ENCODE measurements at regions not wholly inside any gene's neighbourhood (a gene's known extent, or its start where the extent isn't known, plus 50 kb on each side); places are given as distances from the start of the nearest gene placed in this dataset.

DNA sequence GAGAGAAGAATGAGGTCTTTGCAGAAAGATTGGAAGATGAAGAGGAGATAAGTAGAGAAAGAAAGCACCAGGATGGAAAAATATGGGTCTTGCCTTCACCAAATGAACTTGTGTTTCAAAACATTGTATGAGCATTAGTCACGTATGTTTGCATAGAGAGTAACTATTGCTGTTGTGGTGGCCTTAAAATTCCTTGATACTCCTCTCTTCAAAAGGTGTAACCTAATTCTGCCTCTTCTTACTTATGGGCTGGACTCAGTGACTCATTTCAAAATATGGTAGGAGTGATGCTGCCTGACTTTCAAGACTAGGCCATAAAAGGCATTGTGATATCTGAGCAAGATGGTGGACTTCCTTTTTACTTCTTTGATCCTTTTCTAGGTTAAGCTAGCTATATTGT lies 228.7 kb upstream of the ZNF385D start:
- POLR2A ChIA-PET (ENCODE audit: partially characterized antibody) = no interaction called here
- no peaks in the 10 kb centered on the region for H3K36me3 Mint-ChIP-seq
- no peak overlapping the region for H3K4me3 Mint-ChIP-seq
- no peaks in the 10 kb centered on the region for H3K27me3 ChIP-seq (ENCODE audit: insufficient read depth, low read length)
- H3K9me3 Mint-ChIP-seq = peaks cover 0 to 11% (median 5%) of the 10 kb centered on the region in 8 donors
- intact Hi-C loops (cut with micrococcal nuclease) = no loop called here
- no peaks in the 10 kb centered on the region for H3K4me1 Mint-ChIP-seq
- no peaks in the 10 kb centered on the region for H3K27me3 Mint-ChIP-seq
- no peaks in the 10 kb centered on the region for H3K9me3 ChIP-seq (ENCODE audit: control insufficient read depth in 1 of 2, low read length in 2 of 2)
- no peak overlapping the region for H3K27ac Mint-ChIP-seq
- H3K27ac ChIP-seq (ENCODE audit: low read depth, low read length) = no peak overlapping the region
- no peaks in the 10 kb centered on the region for H3K36me3 ChIP-seq (ENCODE audit: insufficient read depth, low read length)
- no peaks in the 10 kb centered on the region for H3K4me1 ChIP-seq (ENCODE audit: insufficient read depth, low read length)
- DNase-seq = no peak
- CTCF ChIA-PET (ENCODE audit: partially characterized antibody) = no interaction called here
- H3K4me3 ChIP-seq (ENCODE audit: low read length in 2 of 2) = no peak overlapping the region

DNA sequence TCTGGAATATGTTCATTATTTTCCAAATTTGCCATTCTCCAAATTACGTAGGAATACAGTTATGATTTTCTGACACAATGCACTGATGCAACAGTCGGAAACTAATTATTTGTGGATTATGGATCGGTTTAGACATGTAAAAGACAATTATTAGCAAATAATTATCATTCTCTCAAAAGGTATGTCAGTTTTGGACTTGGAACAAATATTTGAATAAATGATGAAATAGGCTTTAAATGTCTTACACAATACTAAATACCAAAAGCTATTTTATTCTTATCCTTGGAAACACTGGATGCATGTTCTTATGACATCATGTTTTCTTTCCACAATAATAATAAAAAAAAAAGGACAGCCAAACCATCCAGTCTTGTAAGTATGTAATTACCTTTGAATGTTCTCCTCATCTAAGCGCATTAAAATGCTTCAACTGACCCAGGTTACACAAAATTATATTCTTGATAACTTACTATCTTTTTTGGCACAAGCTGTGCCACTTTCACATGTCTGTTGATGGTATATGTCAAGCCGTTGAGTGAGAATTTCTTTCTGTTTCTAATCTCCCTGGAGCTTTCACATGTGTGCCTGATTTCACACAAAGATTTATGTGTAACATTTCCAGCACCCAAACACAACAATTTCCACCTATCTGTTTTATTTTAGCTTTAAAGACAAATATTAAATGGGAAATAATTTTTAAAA lies 238.5 kb upstream of the ZNF385D start:
- no peaks in the 10 kb centered on the region for H3K4me1 Mint-ChIP-seq
- ChIA-PET POLR2A (ENCODE audit: partially characterized antibody) (no interaction called here), CTCF (ENCODE audit: partially characterized antibody) (no interaction called here)
- Histone ChIP-seq H3K27me3 (ENCODE audit: insufficient read depth, low read length) (no peaks in the 10 kb centered on the region), H3K4me1 (ENCODE audit: insufficient read depth, low read length) (no peaks in the 10 kb centered on the region), H3K4me3 (ENCODE audit: low read length in 2 of 2) (no peak overlapping the region), H3K36me3 (ENCODE audit: insufficient read depth, low read length) (no peaks in the 10 kb centered on the region), H3K27ac (ENCODE audit: low read depth, low read length) (no peak overlapping the region), H3K9me3 (ENCODE audit: control insufficient read depth in 1 of 2, low read length in 2 of 2) (no peaks in the 10 kb centered on the region)
- peaks cover 0 to 6% (median 2%) of the 10 kb centered on the region in 8 donors for H3K9me3 Mint-ChIP-seq
- no peak overlapping the region for H3K4me3 Mint-ChIP-seq
- no peaks in the 10 kb centered on the region for H3K27me3 Mint-ChIP-seq
- intact Hi-C loops (cut with micrococcal nuclease) = no loop called here
- no peaks in the 10 kb centered on the region for H3K36me3 Mint-ChIP-seq
- DNase-seq = no peak
- H3K27ac Mint-ChIP-seq = no peak overlapping the region

DNA sequence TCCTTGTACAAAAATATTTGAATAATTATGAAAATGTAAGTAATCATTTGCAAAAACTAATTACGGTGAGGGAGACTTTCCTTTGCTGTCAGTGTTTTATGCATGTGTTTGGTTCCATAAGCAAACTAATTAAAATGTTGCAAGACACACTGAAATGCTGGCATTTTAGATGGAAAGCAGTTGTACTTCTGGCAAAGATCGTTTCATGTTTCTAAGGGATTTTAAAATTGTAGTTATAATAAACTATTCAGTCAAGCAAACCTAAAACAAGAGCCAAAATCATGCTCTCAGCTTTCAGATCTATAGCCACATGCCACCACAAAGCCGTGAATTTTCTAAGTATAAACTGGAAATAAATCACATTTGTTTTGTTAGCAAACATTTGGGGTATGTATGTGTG lies 240.1 kb upstream of the ZNF385D start:
- no peaks in the 10 kb centered on the region for H3K4me1 ChIP-seq (ENCODE audit: insufficient read depth, low read length)
- Mint-ChIP-seq H3K4me3 (no peak overlapping the region), H3K36me3 (no peaks in the 10 kb centered on the region), H3K27ac (no peak overlapping the region), H3K4me1 (no peaks in the 10 kb centered on the region), H3K9me3 (peaks cover 0 to 11% (median 4%) of the 10 kb centered on the region in 8 donors), H3K27me3 (no peaks in the 10 kb centered on the region)
- H3K36me3 ChIP-seq (ENCODE audit: insufficient read depth, low read length) = no peaks in the 10 kb centered on the region
- POLR2A ChIA-PET (ENCODE audit: partially characterized antibody) = no interaction called here
- intact Hi-C loops (cut with micrococcal nuclease) = no loop called here
- H3K27me3 ChIP-seq (ENCODE audit: insufficient read depth, low read length) = no peaks in the 10 kb centered on the region
- CTCF ChIA-PET (ENCODE audit: partially characterized antibody) = no interaction called here
- no peak for DNase-seq
- no peaks in the 10 kb centered on the region for H3K9me3 ChIP-seq (ENCODE audit: control insufficient read depth in 1 of 2, low read length in 2 of 2)
- H3K27ac ChIP-seq (ENCODE audit: low read depth, low read length) = no peak overlapping the region
- no peak overlapping the region for H3K4me3 ChIP-seq (ENCODE audit: low read length in 2 of 2)

DNA sequence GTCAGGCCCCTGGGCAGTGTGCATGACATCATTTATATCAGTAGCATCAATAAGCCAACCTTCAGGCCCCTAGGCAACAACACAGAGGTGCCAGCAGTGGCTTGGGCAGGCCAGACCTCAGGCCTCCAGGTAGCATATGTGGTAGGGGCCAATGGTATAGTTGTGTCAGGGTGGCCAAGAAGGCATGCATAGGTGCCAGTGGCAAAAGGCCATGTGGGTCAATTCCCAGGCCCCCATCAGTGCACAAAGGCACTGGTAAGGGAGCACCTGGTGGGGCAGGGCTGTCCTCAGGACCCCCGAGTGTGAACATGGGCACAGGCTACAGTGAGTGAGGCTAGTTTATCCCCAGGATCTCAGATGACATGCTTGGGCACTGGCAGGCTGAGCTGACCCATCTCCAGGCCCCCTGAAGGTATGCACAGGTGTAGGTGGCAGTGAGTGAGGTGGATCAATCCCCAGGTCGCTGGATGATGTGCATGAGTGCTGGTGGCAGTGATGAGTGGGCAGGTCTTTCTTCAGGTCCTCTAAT lies 244.1 kb upstream of the ZNF385D start:
- no peaks in the 10 kb centered on the region for H3K27me3 Mint-ChIP-seq
- no peak overlapping the region for H3K27ac Mint-ChIP-seq
- ChIA-PET POLR2A (ENCODE audit: partially characterized antibody) (no interaction called here), CTCF (ENCODE audit: partially characterized antibody) (interaction anchor here (1.3 kb wide), 1 partner anchor 9 kb away, joined by 4 read pairs; no protein-coding TSS in a partner anchor)
- no peaks in the 10 kb centered on the region for H3K4me1 Mint-ChIP-seq
- intact Hi-C loops (cut with micrococcal nuclease) = no loop called here
- DNase-seq = no peak
- H3K36me3 Mint-ChIP-seq = no peaks in the 10 kb centered on the region
- no peak overlapping the region for H3K4me3 ChIP-seq (ENCODE audit: low read length in 2 of 2)
- no peak overlapping the region for H3K4me3 Mint-ChIP-seq
- no peaks in the 10 kb centered on the region for H3K9me3 ChIP-seq (ENCODE audit: control insufficient read depth in 1 of 2, low read length in 2 of 2)
- peaks cover 0 to 15% (median 4%) of the 10 kb centered on the region in 8 donors for H3K9me3 Mint-ChIP-seq
- no peak overlapping the region for H3K27ac ChIP-seq (ENCODE audit: low read depth, low read length)
- no peaks in the 10 kb centered on the region for H3K36me3 ChIP-seq (ENCODE audit: insufficient read depth, low read length)
- no peaks in the 10 kb centered on the region for H3K4me1 ChIP-seq (ENCODE audit: insufficient read depth, low read length)
- H3K27me3 ChIP-seq (ENCODE audit: insufficient read depth, low read length) = no peaks in the 10 kb centered on the region

DNA sequence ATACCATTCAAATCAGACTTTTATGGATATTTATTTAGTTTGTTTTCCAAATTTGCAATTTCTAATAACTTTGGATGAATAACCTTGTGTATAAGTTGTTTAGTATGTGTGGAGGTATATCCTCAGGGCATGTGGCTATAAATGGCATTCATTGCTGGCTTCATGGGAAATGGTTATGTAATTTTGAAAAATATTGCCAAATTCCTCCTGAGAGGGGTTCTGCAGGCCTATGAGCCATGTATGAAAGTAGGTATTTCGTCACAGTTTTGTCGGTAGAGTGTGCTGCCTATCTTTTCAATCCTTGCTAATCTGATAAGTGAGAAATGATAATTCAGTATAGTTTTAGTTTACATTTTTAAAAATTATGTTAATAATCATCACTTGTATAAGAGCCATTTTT lies 256.4 kb upstream of the ZNF385D start:
- no peaks in the 10 kb centered on the region for H3K27me3 ChIP-seq (ENCODE audit: insufficient read depth, low read length)
- no peaks in the 10 kb centered on the region for H3K27me3 Mint-ChIP-seq
- POLR2A ChIA-PET (ENCODE audit: partially characterized antibody) = no interaction called here

DNA sequence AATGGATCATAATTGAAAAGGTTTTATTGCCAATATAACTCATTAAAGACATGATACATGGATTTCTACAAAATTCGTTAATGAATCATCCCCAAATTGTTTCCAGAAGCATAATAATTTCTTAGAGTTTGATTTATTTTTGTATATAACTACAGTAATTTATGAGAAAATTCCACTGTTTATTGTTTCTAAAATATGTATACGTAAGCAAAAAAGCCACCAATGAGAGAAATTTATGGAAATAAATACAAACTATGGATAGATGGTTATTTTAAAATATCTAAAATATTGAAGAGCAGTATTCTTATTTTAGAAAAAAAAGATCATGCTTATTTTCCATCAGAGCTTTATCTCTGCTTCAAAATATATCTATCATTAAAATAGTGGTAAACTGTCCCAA lies 260.0 kb upstream of the ZNF385D start:
- H3K4me3 Mint-ChIP-seq = no peak overlapping the region
- no peak overlapping the region for H3K27ac Mint-ChIP-seq
- H3K27me3 ChIP-seq (ENCODE audit: insufficient read depth, low read length) = no peaks in the 10 kb centered on the region
- ChIA-PET POLR2A (ENCODE audit: partially characterized antibody) (no interaction called here), CTCF (ENCODE audit: partially characterized antibody) (no interaction called here)
- no peaks in the 10 kb centered on the region for H3K36me3 Mint-ChIP-seq
- intact Hi-C loops (cut with micrococcal nuclease) = no loop called here
- no peak overlapping the region for H3K4me3 ChIP-seq (ENCODE audit: low read length in 2 of 2)
- H3K4me1 ChIP-seq (ENCODE audit: insufficient read depth, low read length) = no peaks in the 10 kb centered on the region
- H3K27ac ChIP-seq (ENCODE audit: low read depth, low read length) = no peak overlapping the region
- no peaks in the 10 kb centered on the region for H3K4me1 Mint-ChIP-seq
- DNase-seq = no peak
- H3K27me3 Mint-ChIP-seq = no peaks in the 10 kb centered on the region
- peaks cover 1 to 17% (median 4%) of the 10 kb centered on the region in 8 donors for H3K9me3 Mint-ChIP-seq
- no peaks in the 10 kb centered on the region for H3K36me3 ChIP-seq (ENCODE audit: insufficient read depth, low read length)
- H3K9me3 ChIP-seq (ENCODE audit: control insufficient read depth in 1 of 2, low read length in 2 of 2) = no peaks in the 10 kb centered on the region

More for the DNA sequence above, 256.4 kb upstream of the ZNF385D start:
- Histone ChIP-seq H3K27ac (ENCODE audit: low read depth, low read length) (no peak overlapping the region), H3K36me3 (ENCODE audit: insufficient read depth, low read length) (no peaks in the 10 kb centered on the region), H3K4me1 (ENCODE audit: insufficient read depth, low read length) (no peaks in the 10 kb centered on the region), H3K4me3 (ENCODE audit: low read length in 2 of 2) (no peak overlapping the region), H3K9me3 (ENCODE audit: control insufficient read depth in 1 of 2, low read length in 2 of 2) (no peaks in the 10 kb centered on the region)
- Mint-ChIP-seq H3K27ac (no peak overlapping the region), H3K4me3 (no peak overlapping the region), H3K36me3 (no peaks in the 10 kb centered on the region), H3K4me1 (no peaks in the 10 kb centered on the region), H3K9me3 (peaks cover 1 to 16% (median 4%) of the 10 kb centered on the region in 8 donors)
- no peak for DNase-seq
- intact Hi-C loops (cut with micrococcal nuclease) = no loop called here
- CTCF ChIA-PET (ENCODE audit: partially characterized antibody) = no interaction called here

DNA sequence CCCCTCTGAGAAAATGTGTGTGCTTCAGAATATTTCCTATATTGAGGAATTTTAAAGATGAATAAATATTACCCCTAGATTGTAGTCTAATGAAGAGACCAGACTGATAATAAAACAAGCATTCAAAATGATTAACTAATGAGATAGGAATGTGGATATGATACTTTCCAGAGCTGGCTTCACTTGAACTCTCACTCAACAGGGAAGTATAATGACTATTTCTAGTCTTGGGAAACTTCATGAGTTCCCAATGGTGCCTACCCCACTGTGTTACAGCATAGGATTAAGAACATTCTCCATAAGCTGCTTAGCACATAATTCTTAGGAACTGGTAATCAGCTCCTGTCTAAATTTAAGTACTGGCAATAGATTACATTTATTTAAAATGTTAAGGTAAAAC lies 261.5 kb upstream of the ZNF385D start:
- Mint-ChIP-seq H3K27ac (no peak overlapping the region), H3K27me3 (no peaks in the 10 kb centered on the region), H3K36me3 (no peaks in the 10 kb centered on the region), H3K9me3 (peaks cover 0 to 11% (median 4%) of the 10 kb centered on the region in 8 donors), H3K4me3 (no peak overlapping the region), H3K4me1 (no peaks in the 10 kb centered on the region)
- no peak for DNase-seq
- Histone ChIP-seq H3K4me3 (ENCODE audit: low read length in 2 of 2) (no peak overlapping the region), H3K27ac (ENCODE audit: low read depth, low read length) (no peak overlapping the region), H3K4me1 (ENCODE audit: insufficient read depth, low read length) (no peaks in the 10 kb centered on the region), H3K36me3 (ENCODE audit: insufficient read depth, low read length) (no peaks in the 10 kb centered on the region), H3K9me3 (ENCODE audit: control insufficient read depth in 1 of 2, low read length in 2 of 2) (no peaks in the 10 kb centered on the region), H3K27me3 (ENCODE audit: insufficient read depth, low read length) (no peaks in the 10 kb centered on the region)
- intact Hi-C loops (cut with micrococcal nuclease) = no loop called here
- ChIA-PET CTCF (ENCODE audit: partially characterized antibody) (no interaction called here), POLR2A (ENCODE audit: partially characterized antibody) (no interaction called here)
